ENCODE measurements at regions not wholly inside any gene's neighbourhood (a gene's known extent, or its start where the extent isn't known, plus 50 kb on each side); places are given as distances from the start of the nearest gene placed in this dataset.

DNA sequence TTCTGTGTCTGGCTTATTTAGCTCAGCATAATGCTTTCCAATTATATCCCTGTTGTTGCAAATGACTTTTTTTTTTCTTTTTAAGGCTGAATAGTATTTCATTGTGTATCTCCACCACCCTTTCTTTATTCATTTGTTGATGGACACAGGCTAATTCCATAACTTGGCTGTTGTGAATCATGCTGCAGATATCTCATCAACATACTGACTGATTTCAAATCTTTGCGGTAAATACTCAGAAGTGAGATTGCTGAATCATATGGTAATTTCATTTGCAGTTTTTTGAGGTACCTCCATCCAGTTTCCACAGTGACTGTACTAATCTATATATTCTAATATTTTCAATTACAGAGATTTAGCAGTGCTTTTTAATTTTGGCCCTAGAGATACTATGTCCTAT, 266.2 kb downstream of the TMX3 start:
- H3K4me1 Mint-ChIP-seq (ENCODE audit: low read depth, unreplicated experiment): no peaks in the 10 kb centered on the region
- no peaks in the 10 kb centered on the region for H3K36me3 Mint-ChIP-seq (ENCODE audit: insufficient read depth, unreplicated experiment)
- TF ChIP-seq, protein P1, sequence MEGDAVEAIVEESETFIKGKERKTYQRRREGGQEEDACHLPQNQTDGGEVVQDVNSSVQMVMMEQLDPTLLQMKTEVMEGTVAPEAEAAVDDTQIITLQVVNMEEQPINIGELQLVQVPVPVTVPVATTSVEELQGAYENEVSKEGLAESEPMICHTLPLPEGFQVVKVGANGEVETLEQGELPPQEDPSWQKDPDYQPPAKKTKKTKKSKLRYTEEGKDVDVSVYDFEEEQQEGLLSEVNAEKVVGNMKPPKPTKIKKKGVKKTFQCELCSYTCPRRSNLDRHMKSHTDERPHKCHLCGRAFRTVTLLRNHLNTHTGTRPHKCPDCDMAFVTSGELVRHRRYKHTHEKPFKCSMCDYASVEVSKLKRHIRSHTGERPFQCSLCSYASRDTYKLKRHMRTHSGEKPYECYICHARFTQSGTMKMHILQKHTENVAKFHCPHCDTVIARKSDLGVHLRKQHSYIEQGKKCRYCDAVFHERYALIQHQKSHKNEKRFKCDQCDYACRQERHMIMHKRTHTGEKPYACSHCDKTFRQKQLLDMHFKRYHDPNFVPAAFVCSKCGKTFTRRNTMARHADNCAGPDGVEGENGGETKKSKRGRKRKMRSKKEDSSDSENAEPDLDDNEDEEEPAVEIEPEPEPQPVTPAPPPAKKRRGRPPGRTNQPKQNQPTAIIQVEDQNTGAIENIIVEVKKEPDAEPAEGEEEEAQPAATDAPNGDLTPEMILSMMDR (IDR thresholded peaks at IDR 0.05; ENCODE audit: unreplicated experiment): no peak
- no peaks in the 10 kb centered on the region for H3K27me3 Mint-ChIP-seq (ENCODE audit: unreplicated experiment)
- no TSS peak for BruUV-seq (replicated peaks)
- H3K9me3 Mint-ChIP-seq (ENCODE audit: low read depth, unreplicated experiment): peaks cover 7% of the 10 kb centered on the region
- CTCF ChIA-PET: no interaction called here
- no peak overlapping the region for H3K27ac Mint-ChIP-seq (ENCODE audit: unreplicated experiment)
- no peak overlapping the region for H3K4me3 Mint-ChIP-seq (ENCODE audit: low read depth, unreplicated experiment)
- intact Hi-C loops (cut with micrococcal nuclease; ENCODE audit: unreplicated experiment): no loop called here
- no peak for DNase-seq

DNA sequence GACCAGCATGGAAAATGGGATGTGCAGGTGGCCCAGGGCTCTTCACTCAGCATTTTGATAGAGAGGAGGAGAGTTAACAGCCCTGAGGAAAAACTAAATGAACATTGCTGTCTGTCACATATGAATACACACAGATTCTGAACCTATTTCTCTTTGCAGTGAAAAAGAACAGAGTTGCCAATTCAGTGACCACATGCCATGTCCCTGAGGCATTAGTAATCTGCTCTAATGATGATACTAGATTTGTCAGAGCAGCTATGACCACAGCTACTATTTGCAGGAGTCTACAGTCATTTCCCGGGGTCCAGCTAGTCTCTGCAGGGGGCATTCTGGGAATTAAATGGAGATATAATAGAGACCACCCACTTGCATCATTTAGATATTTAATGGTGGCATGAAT, 267.6 kb downstream of the TMX3 start:
- CTCF ChIA-PET: no interaction called here
- H3K9me3 Mint-ChIP-seq (ENCODE audit: low read depth, unreplicated experiment): peaks cover 7% of the 10 kb centered on the region
- H3K27me3 Mint-ChIP-seq (ENCODE audit: unreplicated experiment): no peaks in the 10 kb centered on the region
- H3K4me1 Mint-ChIP-seq (ENCODE audit: low read depth, unreplicated experiment): no peaks in the 10 kb centered on the region
- no peak for DNase-seq
- TF ChIP-seq, protein P1 (IDR thresholded peaks at IDR 0.05; ENCODE audit: unreplicated experiment): no peak
- H3K36me3 Mint-ChIP-seq (ENCODE audit: insufficient read depth, unreplicated experiment): no peaks in the 10 kb centered on the region
- no peak overlapping the region for H3K4me3 Mint-ChIP-seq (ENCODE audit: low read depth, unreplicated experiment)
- no peak overlapping the region for H3K27ac Mint-ChIP-seq (ENCODE audit: unreplicated experiment)
- intact Hi-C loops (cut with micrococcal nuclease; ENCODE audit: unreplicated experiment): no loop called here
- no TSS peak for BruUV-seq (replicated peaks)

DNA sequence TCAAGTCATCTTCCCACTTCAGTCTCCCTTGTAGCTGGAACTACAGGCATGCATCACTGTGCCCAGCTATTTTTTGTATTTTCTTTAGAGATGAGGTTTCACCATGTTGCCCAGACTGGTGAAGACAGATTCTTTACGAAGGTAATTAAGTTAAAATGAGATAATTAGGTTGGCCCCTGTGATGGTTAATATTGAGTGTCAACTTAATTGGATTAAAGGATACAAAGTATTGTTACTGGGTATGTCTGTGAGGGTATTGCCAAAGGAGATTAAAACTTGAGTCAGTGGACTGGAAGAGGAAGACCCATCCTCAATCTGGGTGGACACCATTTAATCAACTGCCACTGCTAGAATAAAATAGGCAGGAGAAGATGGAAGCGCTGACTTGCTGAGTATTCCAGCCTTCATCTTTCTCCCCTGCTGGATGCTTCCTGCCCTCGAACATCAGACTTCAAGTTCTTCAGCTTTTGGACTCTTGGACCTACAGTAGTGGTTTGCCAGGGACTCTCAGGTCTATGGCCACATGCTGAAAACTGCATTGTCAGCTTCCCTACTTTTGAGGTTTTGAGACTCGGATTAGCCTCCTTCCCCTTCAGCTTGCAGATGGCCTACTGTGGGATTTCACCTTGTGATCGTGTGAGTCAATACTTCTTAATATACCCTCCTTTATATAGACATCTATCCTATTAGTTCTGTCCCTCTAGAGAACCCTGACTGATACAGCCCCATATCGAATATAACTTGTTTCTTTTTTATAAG, 269.1 kb downstream of the TMX3 start:
- no peaks in the 10 kb centered on the region for H3K4me1 Mint-ChIP-seq (ENCODE audit: low read depth, unreplicated experiment)
- CTCF ChIA-PET: no interaction called here

DNA sequence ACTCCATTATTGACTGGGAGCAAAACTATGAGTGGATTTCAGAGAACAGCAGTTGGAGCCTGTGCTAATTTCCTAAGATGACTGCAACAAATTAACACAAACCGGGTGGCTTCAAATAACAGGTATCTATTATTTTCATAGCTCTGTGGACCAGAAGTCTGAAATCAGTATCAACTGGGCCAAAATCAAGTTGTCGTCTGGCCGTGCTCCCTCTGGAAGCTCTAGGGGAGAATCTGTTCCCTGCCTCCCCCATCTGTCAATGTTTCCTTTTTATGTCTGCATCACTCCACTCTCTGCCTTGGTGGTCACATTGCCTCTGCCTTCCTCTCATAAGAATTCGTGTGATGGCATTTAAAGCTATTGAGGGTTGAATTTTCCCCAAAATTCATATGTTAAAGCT, 269.8 kb downstream of the TMX3 start:
- Mint-ChIP-seq H3K27me3 (ENCODE audit: unreplicated experiment) (no peaks in the 10 kb centered on the region), H3K9me3 (ENCODE audit: low read depth, unreplicated experiment) (peaks cover 7% of the 10 kb centered on the region), H3K36me3 (ENCODE audit: insufficient read depth, unreplicated experiment) (no peaks in the 10 kb centered on the region), H3K27ac (ENCODE audit: unreplicated experiment) (no peak overlapping the region), H3K4me3 (ENCODE audit: low read depth, unreplicated experiment) (no peak overlapping the region), H3K4me1 (ENCODE audit: low read depth, unreplicated experiment) (no peaks in the 10 kb centered on the region)
- no TSS peak for BruUV-seq (replicated peaks)
- intact Hi-C loops (cut with micrococcal nuclease; ENCODE audit: unreplicated experiment): no loop called here
- TF ChIP-seq, protein P1 (IDR thresholded peaks at IDR 0.05; ENCODE audit: unreplicated experiment): no peak
- no peak for DNase-seq
- CTCF ChIA-PET: no interaction called here

More for the DNA sequence above, 269.1 kb downstream of the TMX3 start:
- Mint-ChIP-seq H3K36me3 (ENCODE audit: insufficient read depth, unreplicated experiment) (no peaks in the 10 kb centered on the region), H3K4me3 (ENCODE audit: low read depth, unreplicated experiment) (no peak overlapping the region), H3K27me3 (ENCODE audit: unreplicated experiment) (no peaks in the 10 kb centered on the region), H3K9me3 (ENCODE audit: low read depth, unreplicated experiment) (peaks cover 7% of the 10 kb centered on the region), H3K27ac (ENCODE audit: unreplicated experiment) (no peak overlapping the region)
- intact Hi-C loops (cut with micrococcal nuclease; ENCODE audit: unreplicated experiment): no loop called here
- no peak for DNase-seq
- BruUV-seq (replicated peaks): no TSS peak
- TF ChIP-seq, protein P1 (IDR thresholded peaks at IDR 0.05; ENCODE audit: unreplicated experiment): no peak
